GM12873 (cell line): ENCODE measurements at regions not wholly inside any gene's neighbourhood (a gene's known extent, or its start where the extent isn't known, plus 50 kb on each side); places are given as distances from the start of the nearest gene placed in this dataset.

Experiments
- CTCF ChIP-seq: IDR thresholded peaks from 2 replicates; pipeline ENCODE4 v1.5.1; 2012; ENCODE audit warnings: low read depth, mild to moderate bottlenecking, moderate library complexity, low read length, control low read depth; ENCODE audit not compliant: insufficient read depth; ENCODE audit errors: missing control alignments

- no peak for TF ChIP-seq CTCF
Observed at GRCh38 chr10:31594347-31594873, 275.4 kb downstream of the ZEB1 start.

DNA sequence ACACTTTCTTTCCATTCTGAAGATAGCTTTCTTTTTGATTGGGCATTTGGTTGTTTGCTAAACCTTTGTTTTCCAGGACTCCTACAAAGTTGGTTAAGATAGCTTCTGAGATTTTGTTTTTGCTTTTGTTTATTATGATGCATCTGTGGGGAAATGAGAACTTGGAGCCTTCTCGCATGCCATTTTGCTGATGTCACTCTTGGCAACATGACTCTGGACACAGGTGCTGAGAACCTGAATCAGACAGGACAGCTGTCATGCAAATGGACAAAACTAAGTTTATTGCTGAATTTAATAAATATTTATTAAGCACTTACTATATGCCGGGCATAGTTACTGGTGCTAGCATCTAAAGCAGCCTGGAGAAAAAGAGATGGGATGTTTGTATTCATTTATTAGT, 274.1 kb downstream of the ZEB1 start:
- TF ChIP-seq CTCF, result no peak

GRCh38 chr10:31591569-31591968, 272.6 kb downstream of the ZEB1 start:
- TF ChIP-seq CTCF, result no peak

- TF ChIP-seq CTCF, result no peak
Observed at GRCh38 chr10:31590023-31590800, 271.2 kb downstream of the ZEB1 start.

- no peak for TF ChIP-seq CTCF
Observed at GRCh38 chr10:31587691-31588090, 268.7 kb downstream of the ZEB1 start.

DNA sequence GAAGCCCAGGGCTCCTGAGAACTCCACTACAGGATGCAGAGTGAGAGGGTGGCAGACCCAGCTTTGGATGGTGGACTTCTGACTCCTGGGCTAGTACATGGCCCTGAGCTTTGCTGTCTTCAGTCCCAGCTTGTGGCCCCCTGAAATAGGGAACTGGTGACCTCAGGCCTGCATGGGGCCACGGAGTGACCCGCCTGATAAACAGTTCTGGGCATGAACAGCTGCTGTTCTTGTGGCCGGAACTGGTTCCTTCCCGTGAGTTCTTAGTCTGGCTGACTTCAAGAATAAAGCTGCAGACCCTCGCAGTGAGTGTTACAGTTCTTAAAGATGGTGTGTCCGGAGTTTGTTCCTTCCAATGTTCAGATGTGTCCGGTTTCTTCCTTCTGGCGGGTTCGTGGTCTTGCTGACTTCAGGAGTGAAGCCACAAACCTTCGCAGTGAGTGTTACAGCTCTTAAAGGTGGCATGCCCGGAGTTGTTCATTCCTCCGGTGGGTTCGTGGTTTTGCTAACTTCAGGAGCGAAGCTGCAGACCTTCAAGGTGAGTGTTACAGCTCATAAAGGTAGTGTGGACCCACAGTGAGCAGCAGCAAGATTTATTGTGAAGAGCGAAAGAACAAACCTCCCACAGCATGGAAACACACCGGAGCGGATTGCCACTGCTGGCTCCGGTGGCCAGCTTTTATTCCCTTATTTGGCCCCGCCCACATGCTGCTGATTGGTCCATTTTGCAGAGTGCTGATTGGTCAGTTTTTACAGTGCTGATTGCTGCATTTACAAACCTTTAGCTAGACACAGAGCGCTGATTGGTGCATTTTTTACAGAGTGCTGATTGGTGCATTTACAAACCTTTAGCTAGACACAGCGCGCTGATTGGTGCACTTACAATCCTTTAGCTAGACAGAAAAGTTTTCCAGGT, 268.0 kb downstream of the ZEB1 start:
- no peak for TF ChIP-seq CTCF

DNA sequence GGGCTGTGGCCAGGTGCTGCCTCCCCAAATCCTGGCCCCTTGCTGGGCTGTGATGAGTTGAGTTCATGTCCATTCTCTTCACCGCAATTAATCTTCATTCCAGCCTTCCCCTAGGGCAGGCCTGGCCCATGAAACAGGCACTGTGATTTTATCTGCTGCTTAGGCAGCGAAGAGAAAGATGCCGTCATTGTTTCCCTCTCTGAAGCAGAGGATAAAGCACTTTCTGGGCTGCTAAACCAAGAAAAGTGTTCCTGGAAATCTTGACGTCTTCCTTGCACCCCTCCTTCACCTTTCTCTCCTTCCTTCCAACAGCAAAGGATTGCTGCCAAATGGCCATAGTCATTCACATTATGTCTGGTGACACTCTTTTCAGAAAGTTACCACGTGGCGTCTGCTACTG, 265.9 kb downstream of the ZEB1 start:
- TF ChIP-seq CTCF, result no peak
